IMR-90 (cell line): ENCODE measurements at regions not wholly inside any gene's neighbourhood (a gene's known extent, or its start where the extent isn't known, plus 50 kb on each side); places are given as distances from the start of the nearest gene placed in this dataset.

ENCODE experiments used
- CTCF ChIP-seq: conservative IDR thresholded peaks from 2 replicates; pipeline ENCODE4 v1.5.1; 2012; ENCODE audit warnings: mild to moderate bottlenecking, low read depth, low read length, improper control_type of control experiment
- RAD21 ChIP-seq: IDR thresholded peaks from 2 replicates; pipeline ENCODE4 v1.6.1; 2012; ENCODE audit warnings: low read length, improper control_type of control experiment

- TF ChIP-seq CTCF (no peak), RAD21 (no peak)
Measured at GRCh38 chr12:87518036-87518435, 511.2 kb downstream of the C12orf50 start.
